ENCODE measurements at regions not wholly inside any gene's neighbourhood (a gene's known extent, or its start where the extent isn't known, plus 50 kb on each side); places are given as distances from the start of the nearest gene placed in this dataset.

- TF ChIP-seq CTCF (conservative IDR thresholded peaks at IDR 0.05; ENCODE audit: low read depth, low read length) (no peak), EZH2 (IDR thresholded peaks at IDR 0.05; ENCODE audit: borderline replicate concordance, low read depth, low read length, poor library complexity, severe bottlenecking) (no peak)
- H3K27ac ChIP-seq (ENCODE audit: low read depth, low read length, poor library complexity, severe bottlenecking), result no peak overlapping the region
- ChIA-PET POLR2A (ENCODE audit: low non-redundant PET) (no interaction called here), CTCF (no interaction called here)
- no peaks in the 10 kb centered on the region for H3K27me3 ChIP-seq (replicated peaks; ENCODE audit: insufficient read depth, low read depth, low read length, poor library complexity)
- no peak overlapping the region for H3K4me3 ChIP-seq (ENCODE audit: low read depth, low read length, poor library complexity, severe bottlenecking)
- intact Hi-C loops (cut with micrococcal nuclease; ENCODE audit: unreplicated experiment), result no loop called here
- H3K36me3 ChIP-seq (ENCODE audit: insufficient read depth, low read length, poor library complexity, severe bottlenecking), result no peaks in the 10 kb centered on the region
- H3K9me3 ChIP-seq (ENCODE audit: low read depth, low read length, poor library complexity, severe bottlenecking), result no peaks in the 10 kb centered on the region
- H3K4me1 ChIP-seq (ENCODE audit: insufficient read depth, low read length, poor library complexity, severe bottlenecking), result peaks cover 3% of the 10 kb centered on the region
- DNase-seq (ENCODE audit: low spot score), result no peak
- BruUV-seq (replicated peaks), result no TSS peak
Observed at GRCh38 chr6:56727097-56727850, 84.6 kb upstream of the DST start.

GRCh38 chr6:56725254-56725653 is 82.6 kb upstream of the DST start:
- H3K4me3 ChIP-seq (ENCODE audit: low read depth, low read length, poor library complexity, severe bottlenecking), result no peak overlapping the region
- DNase-seq (ENCODE audit: low spot score), result no peak
- intact Hi-C loops (cut with micrococcal nuclease; ENCODE audit: unreplicated experiment), result no loop called here
- ChIA-PET POLR2A (ENCODE audit: low non-redundant PET) (no interaction called here), CTCF (no interaction called here)
- TF ChIP-seq EZH2 (IDR thresholded peaks at IDR 0.05; ENCODE audit: borderline replicate concordance, low read depth, low read length, poor library complexity, severe bottlenecking) (no peak), CTCF (conservative IDR thresholded peaks at IDR 0.05; ENCODE audit: low read depth, low read length) (no peak)
- H3K4me1 ChIP-seq (ENCODE audit: insufficient read depth, low read length, poor library complexity, severe bottlenecking), result no peaks in the 10 kb centered on the region
- no peaks in the 10 kb centered on the region for H3K9me3 ChIP-seq (ENCODE audit: low read depth, low read length, poor library complexity, severe bottlenecking)
- H3K36me3 ChIP-seq (ENCODE audit: insufficient read depth, low read length, poor library complexity, severe bottlenecking), result no peaks in the 10 kb centered on the region
- no peaks in the 10 kb centered on the region for H3K27me3 ChIP-seq (replicated peaks; ENCODE audit: insufficient read depth, low read depth, low read length, poor library complexity)
- BruUV-seq (replicated peaks), result no TSS peak
- H3K27ac ChIP-seq (ENCODE audit: low read depth, low read length, poor library complexity, severe bottlenecking), result no peak overlapping the region

- ChIA-PET CTCF (no interaction called here), POLR2A (ENCODE audit: low non-redundant PET) (no interaction called here)
- intact Hi-C loops (cut with micrococcal nuclease; ENCODE audit: unreplicated experiment), result no loop called here
- TF ChIP-seq EZH2 (IDR thresholded peaks at IDR 0.05; ENCODE audit: borderline replicate concordance, low read depth, low read length, poor library complexity, severe bottlenecking) (no peak), CTCF (conservative IDR thresholded peaks at IDR 0.05; ENCODE audit: low read depth, low read length) (no peak)
- no peaks in the 10 kb centered on the region for H3K27me3 ChIP-seq (replicated peaks; ENCODE audit: insufficient read depth, low read depth, low read length, poor library complexity)
- BruUV-seq (replicated peaks), result no TSS peak
- no peak overlapping the region for H3K27ac ChIP-seq (ENCODE audit: low read depth, low read length, poor library complexity, severe bottlenecking)
- H3K4me1 ChIP-seq (ENCODE audit: insufficient read depth, low read length, poor library complexity, severe bottlenecking), result no peaks in the 10 kb centered on the region
- no peaks in the 10 kb centered on the region for H3K9me3 ChIP-seq (ENCODE audit: low read depth, low read length, poor library complexity, severe bottlenecking)
- no peak for DNase-seq (ENCODE audit: low spot score)
- H3K36me3 ChIP-seq (ENCODE audit: insufficient read depth, low read length, poor library complexity, severe bottlenecking), result no peaks in the 10 kb centered on the region
- no peak overlapping the region for H3K4me3 ChIP-seq (ENCODE audit: low read depth, low read length, poor library complexity, severe bottlenecking)
Observed at GRCh38 chr6:56724455-56724854, 81.8 kb upstream of the DST start.
